ENCODE measurements at regions not wholly inside any gene's neighbourhood (a gene's known extent, or its start where the extent isn't known, plus 50 kb on each side); places are given as distances from the start of the nearest gene placed in this dataset.

- DNase-seq (ENCODE audit: low read depth), result no peak
Measured at GRCh38 chr14:56501909-56502530, 77.6 kb upstream of the TMEM260 start.

GRCh38 chr14:56505361-56505760, 74.2 kb upstream of the TMEM260 start:
- DNase-seq (ENCODE audit: low read depth), result no peak

- DNase-seq (ENCODE audit: low read depth), result no peak
Measured at GRCh38 chr14:56512521-56512920, 67.1 kb upstream of the TMEM260 start.

DNA sequence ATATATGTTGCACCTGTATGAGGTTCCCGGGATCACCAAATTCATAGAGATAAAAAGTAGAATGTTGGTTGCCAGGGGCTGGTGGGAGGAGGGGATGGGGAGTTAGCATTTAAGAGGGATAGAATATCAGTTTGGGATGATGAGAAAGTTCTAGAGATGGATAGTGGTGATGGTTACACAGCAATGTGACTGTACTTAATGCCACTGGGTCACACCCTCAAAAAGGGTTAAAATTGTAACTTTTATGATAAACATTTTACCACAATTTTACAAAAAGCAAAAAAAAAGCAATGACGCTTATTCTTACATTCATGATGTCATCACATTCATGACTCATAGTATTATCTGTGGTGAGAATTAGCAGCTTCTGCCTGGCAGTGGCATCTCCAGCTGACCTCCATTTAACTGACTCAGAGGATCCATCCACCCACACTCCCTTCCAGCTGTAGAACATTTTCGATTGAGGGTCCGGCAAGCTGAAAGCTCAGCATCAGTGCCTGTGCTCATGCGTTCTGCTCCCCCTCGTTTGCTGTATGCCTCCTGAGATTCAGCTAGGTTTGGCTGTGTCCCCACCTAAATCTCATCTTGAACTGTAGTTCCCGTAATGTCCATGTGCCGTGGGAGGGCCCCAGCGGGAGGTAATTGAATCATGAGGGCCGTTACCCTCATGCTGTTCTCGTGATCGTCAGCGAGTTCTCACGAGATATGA, 64.8 kb upstream of the TMEM260 start:
- no peak for DNase-seq (ENCODE audit: low read depth)

DNA sequence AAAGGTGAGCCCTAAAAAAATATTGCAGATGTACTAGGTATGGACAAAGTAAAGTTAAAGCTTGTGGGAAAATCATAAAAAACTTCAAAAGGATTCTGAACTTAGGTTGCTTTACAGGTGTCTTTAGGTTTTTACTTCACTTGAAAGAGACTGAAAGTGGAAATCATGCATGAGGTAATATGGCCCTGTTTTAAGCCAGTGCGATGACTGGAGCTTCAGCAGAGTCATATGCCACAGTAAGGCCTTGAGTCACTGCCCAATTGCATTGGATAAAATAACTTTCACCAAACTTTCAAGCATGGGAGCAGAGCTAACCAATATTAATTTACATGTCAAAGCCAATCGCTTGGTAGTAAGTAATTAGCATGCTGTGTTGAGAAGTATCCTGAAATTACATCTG, 63.9 kb upstream of the TMEM260 start:
- no peak for DNase-seq (ENCODE audit: low read depth)

GRCh38 chr14:56522403-56522802, 57.2 kb upstream of the TMEM260 start:
- no peak for DNase-seq (ENCODE audit: low read depth)

DNA sequence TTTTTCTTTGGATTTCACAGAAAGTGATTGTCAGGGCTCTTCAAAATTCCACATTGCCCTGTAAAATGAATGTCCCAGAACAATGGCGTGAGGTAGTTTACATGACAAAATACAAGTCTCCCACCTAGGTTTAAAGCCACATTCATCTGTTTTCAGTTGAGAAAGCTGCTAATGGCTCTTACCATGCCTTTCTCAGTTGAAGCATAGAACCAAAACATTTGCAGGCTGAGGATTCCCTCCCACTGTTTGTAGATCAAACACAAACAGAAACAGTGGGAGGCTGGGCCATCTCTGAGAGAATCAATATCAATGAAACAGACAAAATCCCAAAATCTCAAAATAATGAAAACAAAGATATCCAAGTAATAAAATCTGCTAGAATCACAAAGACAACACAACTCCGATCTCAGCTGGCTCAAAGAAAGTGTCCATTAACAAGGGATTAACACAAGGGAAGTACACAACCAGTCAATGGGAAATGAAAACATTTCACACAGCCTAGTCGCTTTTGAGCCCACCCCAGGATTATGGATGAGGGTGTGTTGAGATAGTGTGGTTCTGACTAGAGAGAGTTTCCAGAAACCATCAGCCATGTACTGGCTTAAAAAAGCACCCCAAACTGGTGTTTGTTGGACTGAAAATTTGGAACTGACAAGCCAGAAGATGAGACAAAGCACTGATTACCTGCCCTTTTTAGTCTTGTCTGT, 54.5 kb upstream of the TMEM260 start:
- DNase-seq (ENCODE audit: low read depth), result no peak

DNA sequence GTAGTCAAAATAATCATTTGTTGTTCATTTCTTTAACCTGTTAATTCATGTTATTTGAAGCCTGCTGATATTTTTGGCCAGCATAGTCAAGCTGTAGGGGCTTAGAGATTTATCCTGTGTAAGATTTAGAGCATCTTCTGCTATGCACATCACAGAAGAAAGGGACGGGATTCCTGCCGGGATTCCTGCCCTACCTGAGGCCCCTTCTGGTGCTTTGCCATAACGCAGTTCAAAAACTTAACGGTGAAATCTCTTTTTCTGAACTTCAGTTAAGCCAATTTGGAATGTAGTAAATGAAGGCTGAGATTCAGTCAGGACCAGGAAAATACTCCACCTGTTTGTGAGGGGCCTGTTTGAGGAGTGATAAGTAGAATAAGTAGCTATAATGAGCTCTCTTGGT, 50.7 kb upstream of the TMEM260 start:
- no peak for DNase-seq (ENCODE audit: low read depth)
